Naive thymus-derived CD8-positive, alpha-beta T cell (primary cell): ENCODE measurements at regions not wholly inside any gene's neighbourhood (a gene's known extent, or its start where the extent isn't known, plus 50 kb on each side); places are given as distances from the start of the nearest gene placed in this dataset.

Experiments used
- ATAC-seq, 2 donors: fragments of 150-1000 bp; cut with Tn5 transposase in 1 of 2; sonication (Bioruptor Pico), chemical (Tn5 transposase) in 1 of 2; 1 replicate in 1 of 2; 2 replicates in 1 of 2; pipeline ENCODE4 v1.10.0; 2021; ENCODE audit warnings: mild to moderate bottlenecking in 2 of 2, moderate library complexity in 2 of 2
- POLR2A ChIA-PET: fragments of 350-600 bp; sonication (Branson Sonifier 250); formaldehyde crosslinking; loops from one replicate; lab custom pipeline; 2021; ENCODE audit warnings: antibody characterized with exemption; lab: Charles Lee
- DNase-seq, 10 donors: peaks; one replicate each; pipeline versions ENCODE4 v3.0.0 to v3.0.0-alpha.2; 2020 to 2022
- H3K27ac Mint-ChIP-seq, 10 donors: one replicate each; pipeline ENCODE4 v1.8.0; 2020 to 2022; ENCODE audit warnings: mild to moderate bottlenecking in 10 of 10, mixed read lengths in 10 of 10, moderate library complexity in 4 of 10, inconsistent platforms in 1 of 10
- H3K27me3 Mint-ChIP-seq, 5 donors: one replicate each; pipeline ENCODE4 v1.8.0; 2021 to 2022; ENCODE audit warnings: mixed read lengths in 5 of 5
- H3K36me3 Mint-ChIP-seq, 3 donors: one replicate each; pipeline ENCODE4 v1.8.0; 2020 to 2022; ENCODE audit warnings: mixed read lengths in 3 of 3, mild to moderate bottlenecking in 2 of 3, inconsistent platforms in 1 of 3
- H3K4me1 Mint-ChIP-seq, 4 donors: one replicate each; pipeline ENCODE4 v1.8.0; 2021 to 2022; ENCODE audit warnings: mixed read lengths in 4 of 4
- H3K4me3 Mint-ChIP-seq, 10 donors: one replicate each; pipeline ENCODE4 v1.8.0; 2020 to 2022; ENCODE audit warnings: mild to moderate bottlenecking in 10 of 10, mixed read lengths in 10 of 10, moderate library complexity in 6 of 10, inconsistent platforms in 1 of 10
- H3K9me3 Mint-ChIP-seq, 9 donors: one replicate each; pipeline ENCODE4 v1.8.0; 2020 to 2022; ENCODE audit warnings: mixed read lengths in 9 of 9, mild to moderate bottlenecking in 3 of 9, inconsistent platforms in 1 of 9, moderate library complexity in 1 of 9

GRCh38 chr15:99449514-99449913, 116.3 kb upstream of the MEF2A start:
- Mint-ChIP-seq H3K4me3 (peak overlapping the region in 6 of 10 donors; percentile 12 to 90 (median 65)), H3K36me3 (no peaks in the 10 kb centered on the region), H3K27ac (peak overlapping the region in 7 of 10 donors; percentile 35 to 93 (median 84)), H3K4me1 (peaks cover 24 to 71% (median 64%) of the 10 kb centered on the region in 4 donors), H3K9me3 (no peaks in the 10 kb centered on the region), H3K27me3 (no peaks in the 10 kb centered on the region)
- POLR2A ChIA-PET = interaction anchor here (0.8 to 1.3 kb wide), 2 partner anchors 17 to 28 kb away, joined by 4 read pairs; no protein-coding TSS in a partner anchor
- no peak for ATAC-seq
- DNase-seq = no peak

- peak overlapping the region; percentile 73 to 94 (median 90) for H3K27ac Mint-ChIP-seq
- peaks cover 18 to 61% (median 51%) of the 10 kb centered on the region in 4 donors for H3K4me1 Mint-ChIP-seq
- DNase-seq (peak in 9 of 10 donors; percentile 46 to 79 (median 56)), ATAC-seq (peak; percentile 62 to 71)
- POLR2A ChIA-PET = interaction anchor here (0.6 to 1.5 kb wide), 8 partner anchors 8 to 115 kb away, joined by 3 to 5 read pairs (median 4); partner anchors contain the start of gene MEF2A
- H3K36me3 Mint-ChIP-seq = no peaks in the 10 kb centered on the region
- H3K27me3 Mint-ChIP-seq = no peaks in the 10 kb centered on the region
- H3K4me3 Mint-ChIP-seq = peak overlapping the region; percentile 73 to 90 (median 83)
- no peaks in the 10 kb centered on the region for H3K9me3 Mint-ChIP-seq
These were observed 114.9 kb upstream of the MEF2A start for GRCh38 chr15:99450896-99451358.

- POLR2A ChIA-PET = interaction anchor here (0.6 to 1.5 kb wide), 8 partner anchors 9 to 114 kb away, joined by 3 to 5 read pairs (median 4); partner anchors contain the start of gene MEF2A
- Mint-ChIP-seq H3K36me3 (no peaks in the 10 kb centered on the region), H3K27ac (peak overlapping the region in 9 of 10 donors; percentile 49 to 94 (median 92)), H3K4me3 (peak overlapping the region; percentile 15 to 90 (median 83)), H3K4me1 (peaks cover 18 to 55% (median 46%) of the 10 kb centered on the region in 4 donors), H3K9me3 (no peaks in the 10 kb centered on the region), H3K27me3 (no peaks in the 10 kb centered on the region)
- DNase-seq (no peak), ATAC-seq (no peak)
These were observed 114.3 kb upstream of the MEF2A start for GRCh38 chr15:99451484-99451883.

- H3K4me3 Mint-ChIP-seq = peak overlapping the region in 7 of 10 donors; percentile 19 to 90 (median 82)
- H3K9me3 Mint-ChIP-seq = no peaks in the 10 kb centered on the region
- DNase-seq (no peak), ATAC-seq (no peak)
- no peaks in the 10 kb centered on the region for H3K27me3 Mint-ChIP-seq
- H3K27ac Mint-ChIP-seq = peak overlapping the region in 8 of 10 donors; percentile 27 to 94 (median 86)
- H3K36me3 Mint-ChIP-seq = peaks cover 0 to under 1% (median 0%) of the 10 kb centered on the region in 3 donors
- peaks cover 18 to 54% (median 45%) of the 10 kb centered on the region in 4 donors for H3K4me1 Mint-ChIP-seq
- POLR2A ChIA-PET = interaction anchor here (1.4 to 1.5 kb wide), 2 partner anchors 13 to 114 kb away, joined by 4 read pairs; partner anchors contain the start of gene MEF2A
These were observed 113.8 kb upstream of the MEF2A start for GRCh38 chr15:99452010-99452409.

- ATAC-seq (no peak), DNase-seq (no peak)
- H3K27me3 Mint-ChIP-seq = no peaks in the 10 kb centered on the region
- peak overlapping the region in 2 of 10 donors; percentile 19 to 20 for H3K4me3 Mint-ChIP-seq
- H3K36me3 Mint-ChIP-seq = peaks cover 0 to 10% (median 0%) of the 10 kb centered on the region in 3 donors
- peak overlapping the region in 3 of 10 donors; percentile 21 to 87 (median 43) for H3K27ac Mint-ChIP-seq
- peaks cover 14 to 50% (median 40%) of the 10 kb centered on the region in 4 donors for H3K4me1 Mint-ChIP-seq
- H3K9me3 Mint-ChIP-seq = peaks cover 0 to 9% (median 0%) of the 10 kb centered on the region in 9 donors
- POLR2A ChIA-PET = interaction anchor here (0.6 kb wide), 1 partner anchor 14 kb away, joined by 3 read pairs; no protein-coding TSS in a partner anchor
These were observed 112.8 kb upstream of the MEF2A start for GRCh38 chr15:99452728-99453636.

- POLR2A ChIA-PET = no interaction called here
- Mint-ChIP-seq H3K27ac (peak overlapping the region in 2 of 10 donors; percentile 74 to 76), H3K4me3 (peak overlapping the region in 1 of 10 donors; percentile 19), H3K9me3 (peaks cover 0 to 12% (median 0%) of the 10 kb centered on the region in 9 donors), H3K4me1 (peaks cover 14 to 44% (median 34%) of the 10 kb centered on the region in 4 donors), H3K36me3 (peaks cover 0 to 10% (median 0%) of the 10 kb centered on the region in 3 donors), H3K27me3 (no peaks in the 10 kb centered on the region)
- no peak for DNase-seq
- ATAC-seq = no peak
These were observed 112.2 kb upstream of the MEF2A start for GRCh38 chr15:99453637-99454030.

- ATAC-seq (no peak), DNase-seq (no peak)
- Mint-ChIP-seq H3K36me3 (peaks cover 0 to 10% (median 0%) of the 10 kb centered on the region in 3 donors), H3K4me3 (no peak overlapping the region), H3K27ac (peak overlapping the region in 4 of 10 donors; percentile 8 to 76 (median 42)), H3K27me3 (no peaks in the 10 kb centered on the region), H3K9me3 (peaks cover 0 to 12% (median 0%) of the 10 kb centered on the region in 9 donors), H3K4me1 (peaks cover 14 to 43% (median 32%) of the 10 kb centered on the region in 4 donors)
- POLR2A ChIA-PET = no interaction called here
These were observed 111.5 kb upstream of the MEF2A start for GRCh38 chr15:99454107-99454809.

GRCh38 chr15:99454941-99455788, 110.6 kb upstream of the MEF2A start:
- H3K36me3 Mint-ChIP-seq = peaks cover 0 to 10% (median 0%) of the 10 kb centered on the region in 3 donors
- peaks cover 15 to 35% (median 24%) of the 10 kb centered on the region in 4 donors for H3K4me1 Mint-ChIP-seq
- ATAC-seq (no peak), DNase-seq (no peak)
- no peaks in the 10 kb centered on the region for H3K27me3 Mint-ChIP-seq
- peak overlapping the region in 1 of 10 donors; percentile 66 for H3K27ac Mint-ChIP-seq
- peaks cover 0 to 12% (median 2%) of the 10 kb centered on the region in 9 donors for H3K9me3 Mint-ChIP-seq
- H3K4me3 Mint-ChIP-seq = no peak overlapping the region
- POLR2A ChIA-PET = interaction anchor here (0.7 to 1.8 kb wide), 4 partner anchors 21 to 95 kb away, joined by 3 to 7 read pairs (median 4); no protein-coding TSS in a partner anchor

GRCh38 chr15:99455789-99456160, 110.0 kb upstream of the MEF2A start:
- ATAC-seq (no peak), DNase-seq (no peak)
- peaks cover 0 to 12% (median 2%) of the 10 kb centered on the region in 9 donors for H3K9me3 Mint-ChIP-seq
- H3K27me3 Mint-ChIP-seq = no peaks in the 10 kb centered on the region
- H3K36me3 Mint-ChIP-seq = peaks cover 0 to 10% (median 0%) of the 10 kb centered on the region in 3 donors
- H3K4me1 Mint-ChIP-seq = peaks cover 10 to 30% (median 17%) of the 10 kb centered on the region in 4 donors
- peak overlapping the region in 1 of 10 donors; percentile 66 for H3K27ac Mint-ChIP-seq
- no peak overlapping the region for H3K4me3 Mint-ChIP-seq
- POLR2A ChIA-PET = interaction anchor here (0.7 to 1.8 kb wide), 5 partner anchors 12 to 94 kb away, joined by 3 to 7 read pairs (median 4); no protein-coding TSS in a partner anchor

GRCh38 chr15:99464137-99464536, 101.6 kb upstream of the MEF2A start:
- Mint-ChIP-seq H3K9me3 (peaks cover 11 to 56% (median 25%) of the 10 kb centered on the region in 9 donors), H3K4me3 (no peak overlapping the region), H3K27ac (no peak overlapping the region), H3K4me1 (peaks cover 0 to 4% (median 2%) of the 10 kb centered on the region in 4 donors), H3K27me3 (no peaks in the 10 kb centered on the region), H3K36me3 (peaks cover 0 to 26% (median 12%) of the 10 kb centered on the region in 3 donors)
- DNase-seq = no peak
- no peak for ATAC-seq
- POLR2A ChIA-PET = interaction anchor here (0.9 to 1.4 kb wide), 2 partner anchors 12 to 15 kb away, joined by 3 to 4 read pairs; no protein-coding TSS in a partner anchor
